HT-29 (cell line): ENCODE measurements at regions not wholly inside any gene's neighbourhood (a gene's known extent, or its start where the extent isn't known, plus 50 kb on each side); places are given as distances from the start of the nearest gene placed in this dataset.
A peak's percentile ranks its signal among the peaks of the same experiment; 100 is the strongest.

Source experiments
- DNase-seq: peaks from one replicate; pipeline ENCODE4 v3.0.0-alpha.2; 2015; ENCODE audit warnings: low spot score

- no peak for DNase-seq
Measured at GRCh38 chr3:106811376-106811775, 565.9 kb upstream of the CCDC54 start.

GRCh38 chr3:106813742-106814141, 563.5 kb upstream of the CCDC54 start:
- no peak for DNase-seq

DNA sequence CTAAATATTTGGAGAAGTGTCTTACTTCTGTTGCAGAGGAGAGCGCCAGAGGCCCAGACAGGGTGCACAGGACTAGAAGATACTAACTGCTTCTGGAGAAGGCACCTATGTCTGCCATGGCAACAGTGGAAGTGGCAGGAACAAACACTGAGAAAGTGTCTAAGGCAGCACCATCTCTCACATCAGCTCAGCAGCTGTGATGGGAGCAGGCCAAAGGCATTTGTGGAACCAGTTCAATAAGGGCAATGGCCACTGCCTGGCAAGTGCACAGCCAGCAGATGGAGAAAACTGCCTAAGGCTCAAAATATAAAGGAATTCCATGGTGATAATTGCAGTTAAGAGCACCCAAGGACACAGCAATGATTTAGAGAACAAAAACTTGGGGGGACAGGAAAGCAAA, 563.0 kb upstream of the CCDC54 start:
- no peak for DNase-seq

DNA sequence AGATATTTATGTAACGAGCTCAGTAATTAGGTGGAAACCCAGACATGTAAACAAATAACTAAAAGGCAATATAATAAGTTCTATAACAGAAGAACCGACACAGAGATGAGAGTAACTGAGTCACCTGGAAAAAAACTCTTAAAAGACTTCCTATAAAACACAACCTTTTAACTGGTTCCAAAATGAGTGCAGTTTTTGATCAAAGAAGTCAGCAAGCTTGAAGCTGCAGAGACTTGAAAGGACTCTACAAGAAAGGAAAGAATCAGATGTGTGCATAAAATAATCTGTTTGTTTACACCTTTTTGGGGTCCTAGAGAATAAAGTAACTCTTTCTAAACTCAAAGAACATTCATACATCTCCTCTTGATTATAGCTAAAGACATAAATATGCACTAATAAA, 560.4 kb upstream of the CCDC54 start:
- DNase-seq = no peak

- no peak for DNase-seq
Measured at GRCh38 chr3:106817706-106818105, 559.5 kb upstream of the CCDC54 start.

GRCh38 chr3:106819440-106819839, 557.8 kb upstream of the CCDC54 start:
- no peak for DNase-seq

DNA sequence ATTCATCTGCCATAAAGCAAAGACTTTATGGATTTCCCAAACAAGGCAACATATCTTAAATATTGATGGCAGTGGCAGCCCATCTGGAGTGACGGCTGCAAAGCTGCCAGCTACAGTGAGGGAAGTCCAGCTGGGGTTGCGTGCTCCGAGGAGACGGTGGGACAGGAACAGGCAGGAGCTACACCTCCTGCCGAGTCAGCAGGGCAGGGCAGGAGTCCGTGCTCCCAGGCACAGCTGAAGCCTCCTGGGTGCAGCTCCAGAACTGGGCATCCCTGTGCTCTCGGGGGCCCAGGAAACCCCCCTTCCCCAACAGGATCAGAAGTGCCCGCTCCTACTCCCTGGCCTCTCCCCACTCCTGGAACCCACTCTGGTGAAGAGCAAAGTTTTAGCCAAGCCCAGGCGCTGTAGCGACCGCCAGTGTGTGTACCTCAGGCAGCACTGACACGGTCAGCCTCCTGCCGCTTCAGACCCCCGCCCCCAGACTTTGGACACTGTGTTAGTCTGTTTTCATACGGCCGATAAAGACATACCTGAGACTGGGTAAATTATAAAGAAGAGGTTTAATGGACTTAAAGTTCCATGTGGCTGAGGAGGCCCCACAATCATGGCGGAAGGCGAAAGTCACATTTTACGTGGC, 556.4 kb upstream of the CCDC54 start:
- DNase-seq = no peak

DNA sequence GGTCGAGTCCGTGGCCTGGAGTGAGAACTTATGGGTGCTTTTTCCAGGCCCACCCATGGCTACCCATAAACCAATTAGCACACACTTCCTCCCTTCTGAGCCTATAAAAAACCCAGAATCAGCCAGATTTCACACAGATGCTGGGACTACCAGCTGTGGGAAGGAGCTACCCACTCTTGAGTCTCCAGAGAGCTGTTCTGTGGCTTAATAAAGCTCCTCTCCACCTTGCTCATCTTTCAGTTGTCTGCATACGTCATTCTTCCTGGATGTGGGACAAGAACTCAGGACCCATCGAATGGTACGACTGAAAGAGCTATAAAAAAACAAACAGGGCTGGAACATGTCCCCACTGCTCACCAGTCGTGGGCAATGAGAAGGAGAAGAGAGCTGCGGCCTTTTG, 555.4 kb upstream of the CCDC54 start:
- no peak for DNase-seq

DNA sequence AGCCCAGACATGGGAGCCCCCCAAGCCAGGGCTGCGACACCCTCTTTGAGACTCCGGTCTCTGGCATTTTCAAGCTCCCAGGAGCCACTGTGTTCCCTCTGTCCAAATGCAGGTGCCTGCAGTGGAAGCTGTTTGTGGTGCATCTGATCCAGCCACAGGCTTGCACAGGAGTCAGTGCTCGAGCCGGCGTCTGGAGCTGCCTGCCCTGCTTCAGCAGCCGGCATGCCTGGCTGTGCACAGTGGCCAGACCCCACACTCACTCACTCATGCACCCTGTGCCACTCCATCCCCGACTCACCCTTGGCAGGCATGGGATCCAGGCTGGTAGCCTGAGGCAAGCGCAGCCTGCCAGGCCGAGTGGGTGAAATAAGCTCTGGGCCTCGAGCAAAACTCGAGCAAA, 555.0 kb upstream of the CCDC54 start:
- no peak for DNase-seq

GRCh38 chr3:106823701-106824100, 553.5 kb upstream of the CCDC54 start:
- DNase-seq = no peak

DNA sequence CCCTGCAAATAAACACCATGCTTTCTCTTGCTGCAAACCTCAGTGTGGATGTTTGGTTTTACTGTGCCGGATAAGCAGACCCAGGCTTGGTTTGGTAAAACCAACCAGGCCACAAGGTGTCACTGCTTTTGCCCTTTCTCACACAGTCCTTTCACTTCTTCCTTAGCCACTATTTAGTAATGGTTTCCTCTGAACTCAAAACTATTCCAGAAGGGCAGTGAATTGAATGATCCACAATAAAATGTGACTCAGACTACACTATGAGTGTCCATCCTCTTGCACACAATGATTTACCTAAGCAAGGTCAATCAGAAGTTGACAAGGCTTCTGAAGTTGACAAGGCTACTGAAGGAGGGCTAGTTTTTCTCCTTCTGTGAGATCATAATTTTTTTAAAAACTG, 552.4 kb upstream of the CCDC54 start:
- DNase-seq = peak; percentile 56

- DNase-seq = no peak
Measured at GRCh38 chr3:106825962-106826605, 551.2 kb upstream of the CCDC54 start.

- no peak for DNase-seq
Measured at GRCh38 chr3:106826791-106827311, 550.4 kb upstream of the CCDC54 start.

- no peak for DNase-seq
Measured at GRCh38 chr3:106827515-106828213, 549.6 kb upstream of the CCDC54 start.

- no peak for DNase-seq
Measured at GRCh38 chr3:106829206-106829605, 548.0 kb upstream of the CCDC54 start.

GRCh38 chr3:106830334-106830733, 546.9 kb upstream of the CCDC54 start:
- no peak for DNase-seq

DNA sequence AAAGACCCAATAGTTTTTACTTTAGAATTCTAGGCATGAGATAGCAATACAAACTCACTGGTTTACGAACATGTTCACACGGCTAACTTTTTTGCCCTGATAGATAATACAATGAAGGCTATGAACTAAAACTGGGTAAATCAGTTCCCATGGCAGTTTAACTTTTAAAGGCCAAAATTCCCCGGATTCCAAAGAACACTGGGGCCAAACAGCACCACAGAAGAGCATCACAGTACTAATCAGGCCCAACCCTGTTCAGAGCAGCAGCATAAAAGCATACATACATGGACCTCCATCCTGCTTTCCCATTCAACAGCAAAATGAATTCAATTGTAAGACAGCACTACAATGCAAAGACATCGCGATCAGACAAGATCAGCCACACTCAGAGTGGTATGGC, 540.3 kb upstream of the CCDC54 start:
- DNase-seq = no peak

DNA sequence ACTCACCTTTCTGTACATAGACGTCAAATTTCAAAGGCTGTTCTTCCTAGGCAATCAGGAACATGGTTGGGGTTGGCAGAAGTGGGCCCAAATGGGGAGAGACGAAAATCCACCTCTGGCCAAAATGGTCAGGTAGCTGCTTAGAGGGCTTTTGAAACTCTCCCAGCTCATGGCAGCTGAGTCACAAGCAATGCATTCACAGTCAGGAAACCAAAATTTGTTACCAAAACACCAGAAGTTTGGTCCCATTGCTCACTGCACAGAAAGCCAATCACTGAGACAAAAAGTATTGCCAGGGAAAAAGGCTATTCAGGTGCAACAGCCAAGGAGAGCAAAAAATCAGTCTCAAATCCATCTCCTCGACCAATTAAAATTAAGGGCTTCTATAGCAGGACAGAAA, 539.6 kb upstream of the CCDC54 start:
- no peak for DNase-seq

- no peak for DNase-seq
Measured at GRCh38 chr3:106839576-106840280, 537.5 kb upstream of the CCDC54 start.

DNA sequence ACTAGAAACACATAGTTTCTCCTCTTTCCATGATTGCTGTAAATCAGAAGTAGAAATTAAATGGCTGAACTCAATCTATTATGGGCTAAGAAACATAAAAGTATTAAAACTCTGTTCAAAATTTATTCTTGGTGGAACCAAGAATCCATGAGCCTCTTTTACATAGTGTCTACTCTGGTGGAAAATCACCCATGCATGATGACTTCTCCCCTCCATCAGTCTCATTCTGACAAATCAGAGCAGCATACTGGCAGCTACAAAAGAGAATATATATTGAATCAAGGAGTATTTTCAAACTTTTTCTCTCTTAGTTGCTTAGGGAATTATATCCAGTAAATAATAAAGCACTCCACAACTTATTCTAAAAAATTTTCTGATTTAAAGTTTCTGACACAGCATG, 536.9 kb upstream of the CCDC54 start:
- no peak for DNase-seq

DNA sequence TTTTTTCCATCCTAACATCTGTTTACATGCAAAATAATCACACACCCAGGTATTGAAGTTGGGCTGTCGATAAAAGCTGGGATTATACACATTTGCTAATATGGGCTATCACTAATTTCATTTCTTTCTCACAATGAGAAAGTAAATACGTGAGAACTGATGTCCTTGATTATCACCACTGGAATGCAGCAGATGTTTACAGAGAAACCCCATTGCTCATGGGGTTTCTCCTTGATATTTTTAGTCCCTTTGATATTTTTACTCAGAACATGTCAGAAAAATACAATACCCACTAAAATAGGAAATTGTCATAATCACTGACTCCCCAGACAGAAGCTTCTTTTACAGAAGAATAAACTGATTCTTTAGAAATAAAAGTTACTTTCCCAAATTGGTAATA, 535.1 kb upstream of the CCDC54 start:
- DNase-seq = no peak

- DNase-seq = no peak
Measured at GRCh38 chr3:106844638-106845037, 532.6 kb upstream of the CCDC54 start.
